Glomerular visceral epithelial cell (primary cell): ENCODE measurements at regions not wholly inside any gene's neighbourhood (a gene's known extent, or its start where the extent isn't known, plus 50 kb on each side); places are given as distances from the start of the nearest gene placed in this dataset.
"Not testable (repeated sequence)": the region's sequence is repeated elsewhere in the genome, so short reads cannot be mapped to it uniquely, and the experiment has no call there.

Experiments used
- DNase-seq: peaks from one replicate; pipeline ENCODE4 v3.0.0-alpha.2; 2016; ENCODE audit errors: extremely low spot score

DNA sequence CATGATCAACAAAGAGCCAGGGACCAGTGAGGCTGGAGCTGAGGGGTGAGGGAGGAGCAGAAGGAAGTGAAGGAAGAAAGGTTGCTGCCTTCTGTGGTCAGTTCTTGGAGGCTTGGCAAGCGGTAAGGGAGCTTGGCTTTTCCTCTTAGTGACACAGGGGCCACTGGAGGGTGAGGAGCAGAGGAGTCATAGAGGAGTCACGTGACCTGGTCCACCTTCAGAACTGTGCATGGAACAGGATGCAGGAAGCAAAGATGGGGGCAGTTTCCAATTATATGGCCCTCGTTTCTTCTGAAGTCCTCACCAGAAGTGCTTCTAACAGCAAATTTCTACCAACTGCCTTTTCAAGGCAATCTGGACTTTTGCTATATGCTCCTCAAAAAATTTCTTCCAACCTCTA, 326.9 kb upstream of the SMIM21 start:
- no peak for DNase-seq

DNA sequence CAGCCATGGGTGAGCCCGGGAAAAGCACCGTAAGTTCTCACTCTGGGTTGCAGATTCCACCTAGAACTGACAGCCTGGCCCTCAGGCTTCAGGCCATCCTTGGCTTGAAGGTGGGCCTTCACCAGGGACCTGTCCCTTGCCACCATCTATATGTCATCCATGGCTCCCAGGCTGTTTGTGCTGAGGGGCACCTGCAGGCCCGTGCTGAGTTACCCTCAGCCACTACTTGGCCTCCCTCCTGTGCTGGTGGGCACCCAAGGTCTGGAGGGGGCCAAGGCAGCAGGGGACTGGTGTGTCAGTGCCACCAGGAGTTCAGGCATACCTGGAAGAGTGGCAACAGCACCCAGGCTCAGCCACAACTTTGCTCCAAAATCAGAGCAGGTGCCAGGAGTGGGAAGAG, 326.2 kb upstream of the SMIM21 start:
- no peak for DNase-seq

DNA sequence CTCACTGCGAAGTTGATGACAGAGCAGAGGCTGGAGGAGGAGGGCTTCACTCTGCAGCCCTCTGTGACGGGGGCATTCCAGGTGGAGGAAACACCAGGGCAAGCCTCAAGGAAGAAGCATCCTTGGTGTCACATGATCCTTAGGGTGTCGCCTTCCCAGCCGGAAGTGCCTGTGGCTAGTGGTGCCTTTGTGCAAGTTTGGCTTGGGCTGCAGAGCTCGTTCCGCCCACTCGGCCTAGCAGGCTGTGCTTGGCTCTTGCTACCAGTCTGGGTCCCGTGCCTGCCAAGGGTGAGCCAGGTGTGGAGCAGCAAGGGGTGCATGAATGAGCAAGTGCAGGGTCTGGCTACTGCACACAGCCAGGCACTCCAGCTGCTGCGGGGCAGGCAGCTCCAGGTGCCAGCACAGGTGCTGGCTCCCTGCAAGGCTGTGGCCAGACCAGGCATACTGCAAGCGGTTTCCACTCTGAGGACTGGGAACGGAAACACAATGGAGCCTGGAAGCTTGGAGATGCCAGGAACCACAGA, 325.3 kb upstream of the SMIM21 start:
- no peak for DNase-seq

DNA sequence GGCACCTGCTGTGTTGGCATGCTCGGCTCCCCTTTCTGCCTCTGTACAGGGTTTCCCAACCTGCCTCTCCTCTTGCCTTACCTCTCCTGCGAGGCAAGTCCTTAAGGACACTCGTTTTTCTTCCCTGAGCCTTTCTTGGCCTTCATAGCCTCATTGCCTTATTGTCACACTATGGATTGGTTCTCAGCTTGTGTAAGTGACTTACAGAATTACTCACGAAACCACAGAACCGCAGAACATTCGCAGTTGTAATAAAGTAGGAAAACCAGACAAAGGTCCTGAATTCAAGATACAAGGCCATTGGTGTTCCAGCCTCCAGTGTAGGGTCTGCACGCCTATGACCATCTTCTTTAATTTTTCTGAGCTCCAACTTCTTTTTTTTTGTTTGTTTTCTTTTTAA, 317.6 kb upstream of the SMIM21 start:
- DNase-seq: no peak

DNA sequence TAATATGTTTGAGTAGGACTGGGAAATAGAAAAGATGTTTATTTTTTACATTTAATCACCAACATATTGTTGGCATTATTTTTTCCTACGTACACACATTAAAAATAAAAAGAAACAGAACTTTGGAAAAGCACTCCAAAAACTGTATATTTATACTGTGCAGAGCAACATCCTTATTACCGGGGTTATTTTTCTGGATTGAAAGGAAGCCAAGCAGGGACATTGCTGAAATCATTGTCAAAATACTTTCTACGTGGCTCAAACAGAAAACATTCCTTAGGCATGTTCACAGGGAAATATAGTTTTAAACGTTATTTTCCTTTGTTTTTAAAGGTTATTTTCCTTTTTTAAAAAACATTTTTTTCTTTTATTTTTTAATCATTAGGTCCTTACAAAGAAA, 315.0 kb upstream of the SMIM21 start:
- no peak for DNase-seq

DNA sequence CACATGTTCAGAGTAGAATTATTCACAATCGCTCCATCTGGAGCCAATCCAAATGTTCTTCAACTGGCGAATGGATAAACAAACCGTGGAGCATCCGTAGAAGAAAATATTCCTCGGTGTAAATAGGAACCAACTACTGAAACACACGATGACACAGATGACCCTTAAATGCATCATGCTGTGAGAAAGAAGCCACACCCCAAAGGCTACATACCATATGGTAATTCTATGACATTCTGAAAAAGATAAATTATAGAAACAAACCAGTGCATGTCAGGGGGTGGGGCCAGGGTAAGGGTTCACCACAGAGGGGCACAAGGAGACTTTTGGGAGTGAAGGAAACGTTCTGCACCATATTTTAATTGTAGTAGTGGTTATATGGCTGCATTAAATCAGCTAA, 312.2 kb upstream of the SMIM21 start:
- DNase-seq: no peak

DNA sequence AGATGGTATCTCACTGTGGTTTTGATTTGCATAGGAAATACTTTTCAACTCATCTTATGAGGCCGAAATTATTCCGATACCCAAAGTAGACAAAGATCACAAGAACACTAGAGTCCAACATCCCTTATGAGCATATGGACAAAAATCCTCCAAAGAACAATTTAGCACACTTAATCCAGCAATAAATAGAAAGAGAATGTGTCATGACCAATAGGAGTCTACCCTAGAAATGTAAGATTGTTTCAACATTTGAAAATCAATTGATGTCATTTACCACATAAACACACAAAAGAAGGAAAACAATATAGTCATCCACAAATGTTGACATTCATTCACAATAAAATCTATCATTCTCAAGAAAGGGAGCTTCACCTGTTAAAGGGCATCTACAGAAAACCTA, 307.8 kb upstream of the SMIM21 start:
- no peak for DNase-seq

DNA sequence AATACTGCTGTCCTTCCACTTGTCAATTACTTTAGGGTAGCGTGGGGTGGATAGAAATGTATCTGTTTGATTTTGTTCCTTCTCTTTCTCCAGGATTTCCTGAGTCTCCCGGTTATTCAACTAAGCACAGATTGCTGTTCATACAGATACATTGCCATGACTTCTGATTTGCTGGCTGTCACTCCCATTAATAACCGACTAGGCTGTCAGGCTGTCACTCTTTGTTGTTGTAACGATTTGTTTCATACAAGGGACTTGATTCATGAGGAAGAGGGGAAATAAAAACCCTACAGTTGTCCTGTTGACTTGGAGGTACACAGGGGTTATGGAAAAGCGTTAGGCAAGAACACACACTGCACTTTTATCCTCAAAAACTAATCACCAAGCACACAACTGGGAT, 302.7 kb upstream of the SMIM21 start:
- no peak for DNase-seq

DNA sequence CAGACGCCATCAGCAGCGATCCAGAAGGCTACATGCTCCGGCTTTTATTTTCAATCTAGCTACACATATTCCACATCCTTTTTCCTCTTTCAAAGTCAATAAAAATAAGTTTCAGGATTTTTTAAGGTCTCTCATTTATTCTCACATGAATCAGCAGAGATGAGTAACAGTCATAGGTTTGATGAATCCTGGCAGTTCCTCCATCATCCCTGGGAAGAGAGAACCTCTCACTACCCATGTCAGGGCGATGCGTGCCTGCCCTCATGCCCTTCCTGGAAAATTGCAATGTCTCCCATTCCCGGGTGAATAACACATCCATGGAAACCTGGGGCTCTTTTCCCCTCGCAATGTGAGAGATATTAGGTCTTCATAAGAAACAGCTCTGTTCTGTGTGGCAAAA, 301.1 kb upstream of the SMIM21 start:
- no peak for DNase-seq

DNA sequence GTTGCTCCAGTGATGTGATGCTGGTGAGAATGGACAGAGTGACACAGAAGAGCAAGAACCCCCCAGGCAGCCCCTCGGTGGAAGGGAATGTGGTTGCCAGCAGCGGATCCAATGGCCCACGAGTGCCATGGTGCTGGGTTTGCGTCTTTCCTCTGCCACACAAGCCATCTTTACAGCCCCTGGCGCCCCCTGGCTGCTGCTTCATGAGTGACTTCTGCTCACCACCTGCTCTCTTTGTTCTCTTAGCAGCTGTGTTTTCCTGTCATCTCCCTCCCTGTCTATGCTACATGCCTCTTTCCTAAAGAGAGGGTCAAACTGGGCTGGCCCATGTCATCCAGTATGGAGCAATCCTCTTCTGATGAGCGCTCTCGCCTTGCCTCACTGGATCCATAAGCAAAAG, 300.0 kb upstream of the SMIM21 start:
- no peak for DNase-seq

DNA sequence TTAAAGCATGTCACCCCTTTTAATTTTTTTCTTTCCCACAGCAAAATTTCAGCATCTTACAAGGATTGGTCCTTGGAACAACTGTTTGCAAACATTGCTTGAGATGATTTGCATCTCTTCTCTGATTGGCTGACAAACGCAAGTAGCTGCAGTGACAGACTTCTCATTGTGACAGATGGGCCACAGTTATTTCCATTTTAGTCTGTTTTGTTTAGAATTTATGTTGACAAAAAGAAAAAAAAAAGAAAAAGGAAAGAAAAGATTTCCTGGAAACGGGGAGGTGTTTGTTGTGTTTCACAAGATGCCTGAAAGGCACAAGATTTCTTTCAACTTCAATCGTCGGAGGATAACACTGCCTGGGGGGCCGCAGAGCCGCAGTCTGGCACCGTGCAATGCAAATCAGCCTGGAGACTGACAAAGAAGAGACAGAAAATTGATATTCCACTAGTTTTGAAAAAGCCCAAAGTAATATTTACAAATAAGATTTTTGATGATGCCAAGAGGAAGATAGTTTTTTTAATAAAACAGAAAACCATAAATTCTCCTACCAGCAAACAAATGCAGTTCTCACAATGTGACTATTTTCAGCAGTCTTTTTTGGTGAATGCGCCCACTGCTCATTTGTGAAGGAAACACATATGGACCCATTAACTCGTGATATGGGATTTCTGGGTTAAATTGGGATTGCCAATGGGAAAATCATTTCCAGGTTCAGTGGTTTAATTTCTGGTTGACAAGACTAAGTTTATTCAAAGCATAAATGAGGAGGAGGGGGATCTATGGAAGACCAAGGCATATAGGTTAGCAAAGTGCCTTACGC, 296.2 kb upstream of the SMIM21 start:
- no peak for DNase-seq

DNA sequence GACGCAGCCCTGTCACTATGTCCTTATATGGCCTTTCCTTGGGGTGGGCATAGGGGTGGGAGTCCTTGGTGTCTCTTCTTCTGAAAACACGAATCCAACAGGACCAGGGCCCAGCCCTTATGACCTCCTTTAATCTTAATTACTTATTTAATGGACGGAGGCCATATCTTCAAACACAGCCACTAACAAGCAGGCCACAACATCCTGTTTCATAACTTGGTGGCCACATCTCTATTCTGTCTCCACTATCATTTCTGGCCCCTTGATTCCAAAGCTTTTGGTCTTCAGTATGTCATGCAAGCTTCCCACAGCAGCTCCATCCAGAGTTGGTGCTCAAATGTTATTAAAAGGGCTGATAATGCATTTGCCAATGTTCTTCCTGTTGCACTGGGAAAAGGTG, 287.3 kb upstream of the SMIM21 start:
- no peak for DNase-seq

DNA sequence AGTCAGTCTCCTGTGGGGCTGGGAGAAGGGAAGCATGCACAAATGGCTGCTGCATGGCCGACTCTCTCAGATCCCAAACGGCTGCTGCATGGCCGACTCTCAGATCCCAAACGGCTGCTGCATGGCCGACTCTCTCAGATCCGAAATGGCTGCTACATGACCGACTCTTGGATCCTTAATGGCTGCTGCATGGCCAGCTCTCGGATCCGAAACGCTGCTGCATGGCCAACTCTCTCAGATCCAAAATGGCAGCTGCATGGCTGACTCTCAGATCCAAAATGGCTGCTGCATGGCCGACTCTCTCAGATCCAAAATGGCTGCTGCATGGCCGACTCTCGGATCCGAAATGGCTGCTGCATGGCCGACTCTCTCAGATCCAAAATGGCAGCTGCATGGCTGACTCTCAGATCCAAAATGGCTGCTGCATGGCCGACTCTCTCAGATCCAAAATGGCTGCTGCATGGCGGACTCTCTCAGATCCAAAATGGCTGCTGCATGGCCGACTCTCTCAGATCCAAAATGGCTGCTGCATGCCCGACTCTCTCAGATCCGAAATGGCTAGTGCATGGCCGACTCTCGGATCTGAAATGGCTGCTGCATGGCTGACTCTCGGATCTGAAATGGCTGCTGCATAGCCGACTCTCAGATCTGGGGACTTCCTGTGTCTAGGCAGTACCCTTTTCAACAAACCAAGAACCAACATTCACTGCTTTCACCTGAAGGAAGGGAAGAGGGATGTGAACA, 284.8 kb upstream of the SMIM21 start:
- not testable (repeated sequence) for DNase-seq

DNA sequence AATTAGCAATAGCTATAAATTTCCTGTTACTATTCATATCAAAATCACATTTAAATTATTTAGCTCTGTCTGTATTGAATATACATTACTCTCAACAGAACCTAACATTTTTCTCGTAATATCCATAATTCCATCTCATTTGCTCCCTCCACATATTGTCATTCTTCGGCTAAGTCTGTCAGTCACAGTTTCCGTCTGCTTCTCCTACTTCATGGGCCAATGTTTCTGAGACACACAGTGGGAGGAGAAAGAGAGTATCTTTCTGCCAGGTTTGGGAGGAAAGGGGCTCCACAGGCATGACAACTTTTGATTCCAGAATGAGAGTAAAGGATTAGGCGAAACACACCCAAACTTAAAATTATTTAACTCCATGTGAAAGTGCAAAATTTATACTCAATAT, 273.1 kb upstream of the SMIM21 start:
- DNase-seq: no peak

DNA sequence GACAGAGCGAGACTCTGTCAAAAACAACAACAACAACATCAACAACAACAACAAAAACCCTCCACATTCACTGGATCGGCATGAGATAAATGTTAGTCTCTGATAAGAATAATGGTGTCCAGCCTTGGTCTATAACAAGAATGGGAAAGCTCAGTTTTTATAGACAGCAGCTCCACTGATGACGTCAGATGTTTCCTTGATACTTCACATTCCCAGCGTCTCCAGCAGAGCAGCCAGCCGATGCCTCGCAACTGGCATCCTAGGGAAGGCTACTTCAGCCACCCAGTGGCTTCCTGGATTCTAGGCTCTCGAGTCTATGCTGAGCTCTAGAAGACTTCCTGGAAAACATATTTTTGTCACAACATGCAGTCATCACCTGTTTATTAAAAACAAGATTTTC, 271.4 kb upstream of the SMIM21 start:
- no peak for DNase-seq

DNA sequence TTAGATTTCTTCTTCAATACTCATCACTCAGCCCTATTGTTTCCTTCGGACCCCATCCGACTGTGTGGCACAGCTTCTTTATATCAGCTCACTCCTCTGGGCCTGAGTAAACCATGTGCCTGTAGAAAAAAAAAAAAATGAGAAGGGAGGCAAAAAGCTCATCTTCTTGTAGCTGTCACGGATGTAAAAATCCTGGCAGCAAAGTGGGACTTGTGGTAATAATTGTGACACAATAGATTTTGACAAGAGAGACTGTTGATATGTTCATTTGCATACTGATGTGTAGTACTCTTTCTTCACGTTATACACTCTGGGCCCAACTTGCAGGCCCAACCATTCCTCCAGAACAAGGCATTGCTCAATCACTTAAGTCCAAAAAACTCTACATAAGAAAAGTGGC, 270.0 kb upstream of the SMIM21 start:
- DNase-seq: no peak

DNA sequence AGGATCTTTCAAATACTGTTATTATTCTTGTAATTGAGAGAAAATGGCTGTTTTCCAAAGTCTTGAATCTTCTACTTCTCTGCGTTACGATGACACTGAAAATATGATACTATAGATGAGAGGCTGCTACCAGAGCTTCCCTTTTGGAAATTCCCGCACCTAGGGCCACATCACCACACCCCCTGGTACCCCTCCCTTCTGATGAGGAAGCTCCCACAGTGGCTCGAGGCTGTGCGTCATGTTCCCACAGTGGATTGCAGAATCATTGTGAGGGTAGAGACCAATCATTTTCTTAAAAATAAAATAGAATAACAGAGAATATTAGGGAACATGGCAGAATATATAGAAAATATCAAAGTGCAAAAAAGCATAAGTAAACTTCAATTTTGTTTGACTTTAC, 268.9 kb upstream of the SMIM21 start:
- no peak for DNase-seq

DNA sequence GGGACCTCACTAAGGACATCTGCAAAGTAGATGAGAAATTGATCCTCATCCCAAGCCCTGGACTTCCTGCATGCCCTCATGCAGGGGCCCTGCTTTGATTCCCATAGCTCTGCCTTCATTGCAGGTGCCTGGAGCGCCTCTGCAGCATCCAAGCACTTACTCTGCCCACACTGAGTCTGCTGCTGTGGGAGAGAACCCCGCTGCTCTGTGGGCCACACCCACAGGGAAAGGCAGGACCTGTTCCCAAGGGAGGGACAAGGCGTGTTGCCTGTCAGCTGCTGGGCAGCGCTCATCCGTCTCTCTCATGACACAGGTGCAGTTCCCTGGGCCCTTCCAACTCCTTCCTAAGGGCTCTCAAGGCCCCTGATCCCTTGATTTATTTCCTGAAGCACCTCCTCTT, 266.8 kb upstream of the SMIM21 start:
- DNase-seq: no peak

DNA sequence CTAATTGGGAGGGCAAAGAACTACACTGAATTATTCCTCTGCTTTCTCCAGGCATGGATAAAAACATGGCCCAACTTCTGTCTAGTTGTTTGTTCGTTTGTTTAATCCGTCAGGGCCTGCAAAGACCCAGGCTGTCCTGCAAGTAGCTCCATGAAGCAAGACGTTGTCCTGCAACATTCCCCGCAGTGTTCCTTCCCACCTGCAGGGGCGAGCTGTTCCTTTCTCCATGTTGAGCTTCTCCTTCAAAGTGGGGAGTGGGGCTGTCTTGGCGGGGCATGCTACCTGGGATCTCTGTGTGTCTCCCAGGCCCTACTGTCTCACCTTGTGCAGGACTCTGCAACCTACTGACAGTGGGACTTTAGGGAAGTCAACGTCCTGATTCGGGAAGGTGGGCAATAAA, 264.0 kb upstream of the SMIM21 start:
- DNase-seq: no peak

DNA sequence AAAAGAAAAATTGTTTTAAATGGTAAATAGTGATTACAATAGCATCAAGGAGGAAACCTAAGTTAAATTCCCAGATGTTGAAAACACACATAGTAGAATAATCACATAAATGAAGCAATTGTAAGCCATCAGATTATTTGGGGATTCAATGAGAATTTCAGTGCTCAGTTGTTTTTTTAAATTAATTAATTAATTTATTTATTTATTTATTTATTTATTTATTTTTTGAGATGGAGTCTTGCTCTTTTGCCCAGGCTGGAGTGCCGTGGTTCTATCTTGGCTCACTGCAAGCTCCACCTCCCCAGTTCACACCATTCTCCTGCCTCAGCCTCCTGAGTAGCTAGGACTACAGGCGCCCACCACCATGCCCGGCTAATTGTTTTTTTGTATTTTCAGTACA, 262.8 kb upstream of the SMIM21 start:
- DNase-seq: not testable (repeated sequence)

DNA sequence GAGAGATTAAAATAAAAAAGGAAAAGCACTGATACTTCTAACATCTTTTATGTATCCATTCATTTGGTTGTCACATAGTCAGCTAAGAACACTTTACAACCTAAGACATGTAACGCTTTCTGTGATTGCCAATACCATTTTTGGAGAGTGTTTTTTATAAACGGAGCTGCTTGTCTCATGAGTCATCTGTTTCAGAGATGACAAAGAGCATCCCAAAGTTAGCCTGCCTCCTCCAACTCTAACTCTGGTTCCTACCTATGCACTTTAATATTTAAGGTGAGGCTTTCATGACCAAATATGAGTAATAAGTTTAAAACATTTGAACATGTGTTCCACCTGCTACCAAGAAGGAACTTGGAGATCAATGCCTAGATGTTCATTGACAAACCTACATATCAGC, 260.1 kb upstream of the SMIM21 start:
- DNase-seq: no peak

DNA sequence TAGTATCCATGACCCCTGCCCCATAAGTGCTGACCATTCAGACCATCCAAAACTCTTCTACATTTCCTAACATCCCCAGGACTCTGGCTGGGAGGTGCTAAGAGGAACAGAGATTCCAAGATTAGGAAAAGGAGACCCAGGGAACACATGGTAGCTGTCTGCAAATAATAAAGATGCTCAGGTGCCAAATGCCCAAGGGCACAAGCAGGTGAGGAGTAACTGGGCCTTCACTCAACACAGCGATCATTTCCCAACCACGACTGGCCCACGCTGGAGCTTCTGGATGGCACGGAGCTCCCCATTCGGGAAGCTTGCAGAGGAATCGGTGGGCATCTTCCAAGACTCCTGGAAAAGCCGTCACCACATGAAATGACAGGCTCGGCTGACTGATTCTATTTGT, 255.9 kb upstream of the SMIM21 start:
- DNase-seq: no peak

DNA sequence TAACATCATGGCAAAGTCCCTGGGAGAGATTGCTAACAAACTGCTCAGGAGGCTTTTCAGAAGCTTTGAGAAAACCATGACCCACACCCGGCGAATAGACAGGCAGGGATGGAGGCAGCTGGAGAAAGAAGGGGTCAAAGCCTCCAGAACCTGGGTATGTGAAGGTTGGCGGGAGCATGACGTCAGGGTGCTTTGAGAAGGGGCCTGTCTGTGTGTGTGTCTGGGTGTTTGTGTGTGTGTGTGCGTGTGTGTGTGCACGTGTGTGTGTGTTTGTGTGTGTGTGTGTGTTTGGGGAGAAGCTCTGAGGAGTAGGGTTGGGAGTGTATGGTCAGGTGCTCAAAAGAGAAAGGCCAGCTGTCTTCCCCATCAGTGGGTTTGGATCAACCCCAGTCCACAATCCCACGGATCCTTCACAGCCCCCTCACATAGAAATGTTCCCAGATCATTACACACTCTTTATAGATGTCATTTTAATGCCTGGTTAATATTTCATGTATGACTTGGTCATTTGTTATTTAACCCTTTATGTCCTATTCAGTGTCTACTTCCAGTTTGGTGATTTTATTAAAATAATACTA, 254.1 kb upstream of the SMIM21 start:
- no peak for DNase-seq
